ENCODE measurements at regions not wholly inside any gene's neighbourhood (a gene's known extent, or its start where the extent isn't known, plus 50 kb on each side); places are given as distances from the start of the nearest gene placed in this dataset.

DNA sequence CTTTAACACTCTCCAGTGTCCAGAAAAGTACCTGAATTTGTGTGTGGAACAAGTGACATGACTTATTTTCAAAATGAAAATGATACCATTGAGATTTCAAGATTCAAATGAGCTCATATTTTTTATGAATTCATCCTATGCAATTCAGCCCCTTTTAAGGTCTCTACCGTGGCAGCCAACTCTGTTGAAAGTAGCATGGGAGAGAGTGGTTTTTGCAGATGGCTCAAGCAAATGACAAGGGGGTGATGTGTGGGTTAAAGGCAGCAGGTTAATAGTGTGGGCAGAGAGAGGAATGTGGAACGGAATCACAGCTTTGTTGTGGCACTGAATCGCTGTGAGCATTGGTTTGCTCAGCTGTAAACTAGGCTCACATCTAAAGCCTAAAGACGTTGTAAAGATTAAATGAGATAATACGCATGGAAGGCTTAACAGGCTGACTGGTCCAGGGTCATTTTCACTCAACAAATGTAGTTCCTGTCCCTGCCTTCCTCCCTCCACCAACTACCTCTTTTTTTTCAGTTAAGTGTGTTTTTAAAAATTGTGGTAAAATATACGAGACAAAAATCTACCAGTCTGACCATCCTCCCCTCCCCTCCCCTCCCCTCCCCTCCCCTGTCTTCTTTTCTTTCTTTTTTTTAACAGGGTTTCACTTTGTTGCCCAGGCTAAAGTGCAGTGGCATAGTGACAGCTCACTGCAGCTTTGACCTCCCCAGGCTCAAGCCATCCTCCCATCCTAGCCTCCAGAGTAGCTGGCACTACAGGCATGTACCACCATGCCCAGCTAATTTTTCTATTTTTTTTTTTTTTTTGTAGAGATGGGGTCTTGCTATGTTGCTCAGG lies 114.7 kb upstream of the ZNF217 start:
- Mint-ChIP-seq H3K27ac (peak overlapping the region; percentile 97), H3K9me3 (no peaks in the 10 kb centered on the region), H3K4me1 (ENCODE audit: low read depth) (peaks cover 45% of the 10 kb centered on the region), H3K36me3 (ENCODE audit: low read depth) (no peaks in the 10 kb centered on the region), H3K27me3 (ENCODE audit: low read depth) (no peaks in the 10 kb centered on the region), H3K4me3 (ENCODE audit: low read depth) (peak overlapping the region; percentile 64)
- peak; percentile 42 for DNase-seq (ENCODE audit: low spot score)
- intact Hi-C loops (cut with micrococcal nuclease): loop anchor here (1.0 to 5.0 kb wide), 10 partner anchors 22 to 184 kb away; no protein-coding TSS in a partner anchor

DNA sequence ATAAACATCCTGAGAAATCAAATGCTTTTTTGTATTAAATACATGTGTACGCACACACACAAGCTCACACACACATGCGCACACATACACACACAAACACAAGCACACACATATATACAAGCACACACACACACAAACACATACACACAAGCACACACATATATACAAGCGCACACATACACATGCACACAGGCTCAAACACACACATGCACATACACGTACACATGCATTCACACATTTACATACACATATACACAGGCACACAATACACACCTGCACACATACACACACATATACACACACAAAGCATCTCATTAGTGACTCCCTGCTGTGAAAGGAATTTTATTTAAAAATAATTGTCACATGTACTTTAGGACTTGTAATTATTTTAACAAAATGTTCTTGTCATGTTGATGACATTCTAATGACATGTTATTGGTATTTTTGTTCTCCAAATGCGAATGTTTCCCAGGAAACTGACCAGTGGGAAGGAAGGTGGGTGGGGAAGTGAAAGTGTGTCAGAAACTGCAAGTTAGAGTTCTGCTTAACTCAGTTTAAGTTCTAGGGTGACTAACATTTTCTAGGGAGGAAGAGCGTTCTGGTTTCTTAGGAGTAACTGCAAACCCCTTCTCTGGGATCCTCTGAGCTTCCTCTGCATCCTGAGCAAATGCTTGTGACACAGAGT lies 113.9 kb upstream of the ZNF217 start:
- no peak for DNase-seq (ENCODE audit: low spot score)
- no peaks in the 10 kb centered on the region for H3K36me3 Mint-ChIP-seq (ENCODE audit: low read depth)
- no peaks in the 10 kb centered on the region for H3K27me3 Mint-ChIP-seq (ENCODE audit: low read depth)
- H3K27ac Mint-ChIP-seq: peak overlapping the region; percentile 97
- intact Hi-C loops (cut with micrococcal nuclease): loop anchor here (1.0 to 5.0 kb wide), 13 partner anchors 21 to 241 kb away; no protein-coding TSS in a partner anchor
- H3K9me3 Mint-ChIP-seq: no peaks in the 10 kb centered on the region
- H3K4me3 Mint-ChIP-seq (ENCODE audit: low read depth): peak overlapping the region; percentile 64
- H3K4me1 Mint-ChIP-seq (ENCODE audit: low read depth): peaks cover 45% of the 10 kb centered on the region

DNA sequence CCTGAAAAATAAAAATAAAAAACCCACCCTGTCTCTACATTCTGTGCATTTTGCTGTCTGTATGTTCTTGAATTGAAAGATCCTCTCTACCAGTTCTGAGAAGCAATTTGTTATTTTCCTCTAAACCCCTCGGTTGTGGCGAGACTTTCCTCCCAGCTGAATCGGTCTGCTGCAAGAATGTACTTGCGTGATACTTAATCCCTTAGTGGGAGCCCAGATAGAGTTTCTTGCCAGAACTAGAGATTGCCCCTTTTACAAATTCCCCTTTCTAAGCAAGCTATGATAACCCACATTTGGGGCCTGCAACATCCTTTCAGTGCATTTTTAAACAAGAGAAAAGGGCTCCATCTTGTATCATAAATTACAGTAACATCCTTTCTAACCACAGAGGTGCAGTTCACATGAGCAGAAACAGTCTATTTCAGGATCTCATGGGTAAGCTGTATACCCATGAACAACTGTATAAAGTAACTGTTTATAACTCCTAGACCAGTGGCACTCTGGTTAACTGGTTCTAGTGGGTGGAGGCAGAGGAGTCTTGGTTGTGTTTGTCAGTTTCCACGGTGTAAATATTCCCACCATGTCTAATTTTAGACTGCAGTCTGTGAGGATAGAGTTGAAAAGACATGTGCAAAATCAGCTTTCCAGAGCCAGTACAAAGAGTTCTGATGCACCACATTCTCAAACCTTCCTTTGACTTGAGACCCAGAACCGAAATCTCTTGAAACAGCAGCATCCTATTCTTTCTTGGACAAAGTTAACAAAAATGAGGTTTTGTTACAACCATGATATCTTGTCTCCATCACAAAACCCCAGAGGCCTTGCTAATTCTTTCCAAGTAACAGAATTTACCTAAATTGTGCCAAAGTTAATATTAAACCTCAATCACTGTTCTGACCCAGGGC lies 113.1 kb upstream of the ZNF217 start:
- Mint-ChIP-seq H3K4me3 (ENCODE audit: low read depth) (peak overlapping the region; percentile 64), H3K36me3 (ENCODE audit: low read depth) (no peaks in the 10 kb centered on the region), H3K27ac (peak overlapping the region; percentile 97), H3K27me3 (ENCODE audit: low read depth) (no peaks in the 10 kb centered on the region), H3K9me3 (no peaks in the 10 kb centered on the region), H3K4me1 (ENCODE audit: low read depth) (peaks cover 44% of the 10 kb centered on the region)
- intact Hi-C loops (cut with micrococcal nuclease): loop anchor here (1.0 to 5.0 kb wide), 4 partner anchors 50 to 242 kb away; no protein-coding TSS in a partner anchor
- peak; percentile 19 for DNase-seq (ENCODE audit: low spot score)

DNA sequence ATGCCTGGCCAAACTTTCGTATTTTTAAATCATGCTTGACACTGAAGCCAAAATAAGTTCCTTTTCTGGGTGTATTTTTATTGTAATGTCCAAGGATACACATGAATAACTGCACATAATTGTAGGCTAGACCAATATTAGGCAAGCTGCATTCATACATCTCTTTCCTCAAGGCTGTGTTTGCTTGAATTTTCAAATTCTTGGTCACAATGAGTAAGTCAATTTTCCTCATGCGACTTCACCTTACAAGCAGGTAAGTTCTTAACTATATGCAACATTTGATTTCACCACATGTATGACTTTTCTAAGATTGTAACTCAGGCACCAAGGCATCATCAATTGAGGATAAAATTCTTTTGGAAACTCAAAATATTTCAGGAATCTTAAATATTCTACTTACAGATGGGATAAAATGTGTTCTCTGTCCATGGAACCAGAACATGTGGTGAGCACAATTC lies 112.4 kb upstream of the ZNF217 start:
- Mint-ChIP-seq H3K27ac (peak overlapping the region; percentile 97), H3K36me3 (ENCODE audit: low read depth) (no peaks in the 10 kb centered on the region), H3K4me3 (ENCODE audit: low read depth) (peak overlapping the region; percentile 64), H3K9me3 (no peaks in the 10 kb centered on the region), H3K27me3 (ENCODE audit: low read depth) (no peaks in the 10 kb centered on the region), H3K4me1 (ENCODE audit: low read depth) (peaks cover 42% of the 10 kb centered on the region)
- intact Hi-C loops (cut with micrococcal nuclease): loop anchor here (2.0 to 5.0 kb wide), 2 partner anchors 109 to 243 kb away; no protein-coding TSS in a partner anchor
- no peak for DNase-seq (ENCODE audit: low spot score)

DNA sequence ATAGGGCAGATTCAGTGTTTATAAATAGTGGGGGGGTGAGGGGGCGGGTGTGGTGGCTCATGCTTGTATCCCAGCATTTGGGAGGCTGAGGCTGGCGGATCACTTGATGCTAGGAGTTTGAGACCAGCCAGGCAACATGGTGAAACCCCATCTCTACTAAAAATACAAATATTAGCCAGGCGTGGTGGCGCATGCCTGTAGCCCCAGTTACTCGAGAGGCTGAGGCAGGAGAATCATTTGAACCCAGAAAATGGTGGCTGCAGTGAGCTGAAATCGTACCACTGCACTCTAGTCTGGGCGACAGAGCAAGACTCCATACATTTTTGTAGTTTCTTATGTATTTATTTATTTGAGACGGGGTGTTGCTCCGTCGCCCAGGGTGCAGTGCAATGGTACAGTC lies 109.0 kb upstream of the ZNF217 start:
- no peaks in the 10 kb centered on the region for H3K27me3 Mint-ChIP-seq (ENCODE audit: low read depth)
- DNase-seq (ENCODE audit: low spot score): no peak
- peaks cover 34% of the 10 kb centered on the region for H3K4me1 Mint-ChIP-seq (ENCODE audit: low read depth)
- no peaks in the 10 kb centered on the region for H3K9me3 Mint-ChIP-seq
- no peak overlapping the region for H3K4me3 Mint-ChIP-seq (ENCODE audit: low read depth)
- no peaks in the 10 kb centered on the region for H3K36me3 Mint-ChIP-seq (ENCODE audit: low read depth)
- intact Hi-C loops (cut with micrococcal nuclease): no loop called here
- H3K27ac Mint-ChIP-seq: no peak overlapping the region

DNA sequence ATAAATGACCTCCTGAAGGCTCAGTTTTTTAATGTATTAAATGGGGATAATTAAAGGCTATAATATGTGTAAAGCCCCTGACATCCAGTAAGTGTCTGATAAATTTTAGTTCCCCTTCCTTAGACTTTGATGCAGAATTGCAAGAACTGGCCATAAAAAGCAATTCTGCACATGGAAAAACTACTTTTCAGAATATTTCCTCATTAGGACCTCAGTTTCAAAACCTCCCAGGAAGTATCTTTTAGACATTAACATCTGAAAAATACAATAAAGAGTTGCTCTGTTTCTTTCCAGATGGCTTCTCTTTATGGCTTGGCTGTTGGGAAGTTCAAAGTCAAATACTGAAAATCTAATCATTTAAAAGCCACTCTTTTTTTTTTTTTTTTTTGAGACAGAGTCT lies 106.3 kb upstream of the ZNF217 start:
- Mint-ChIP-seq H3K4me1 (ENCODE audit: low read depth) (peaks cover 17% of the 10 kb centered on the region), H3K36me3 (ENCODE audit: low read depth) (no peaks in the 10 kb centered on the region), H3K27me3 (ENCODE audit: low read depth) (no peaks in the 10 kb centered on the region), H3K27ac (no peak overlapping the region), H3K4me3 (ENCODE audit: low read depth) (no peak overlapping the region), H3K9me3 (no peaks in the 10 kb centered on the region)
- intact Hi-C loops (cut with micrococcal nuclease): no loop called here
- no peak for DNase-seq (ENCODE audit: low spot score)

DNA sequence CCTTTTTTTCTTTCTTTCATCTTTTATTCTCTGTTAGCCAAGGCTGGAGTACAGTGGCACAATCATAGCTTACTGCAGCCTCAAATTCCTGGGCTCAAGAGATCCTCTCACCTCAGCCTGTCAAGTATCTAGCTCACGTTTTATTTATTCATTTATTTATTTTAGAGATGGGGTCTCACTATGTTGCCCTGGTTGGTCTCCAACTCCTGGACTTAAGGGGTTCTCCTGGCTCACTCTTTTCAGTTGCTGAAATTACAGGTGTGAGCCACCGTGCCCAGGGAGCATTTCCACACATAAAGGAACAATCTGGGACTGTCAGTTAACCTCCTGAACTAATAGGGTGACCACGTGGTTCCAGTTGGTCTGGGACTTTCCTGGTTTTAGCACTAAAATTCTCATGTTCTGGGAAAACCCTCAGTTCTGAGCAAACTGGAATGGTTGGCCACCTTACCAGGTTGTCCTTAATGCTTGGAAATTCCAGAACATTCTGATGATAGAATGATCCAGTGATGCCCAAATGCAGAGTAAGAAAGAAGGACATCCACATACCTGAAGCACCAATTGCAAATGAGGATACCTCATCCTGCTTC lies 105.5 kb upstream of the ZNF217 start:
- H3K9me3 Mint-ChIP-seq: no peaks in the 10 kb centered on the region
- peak overlapping the region; percentile 19 for H3K27ac Mint-ChIP-seq
- H3K4me1 Mint-ChIP-seq (ENCODE audit: low read depth): peaks cover 17% of the 10 kb centered on the region
- no peaks in the 10 kb centered on the region for H3K27me3 Mint-ChIP-seq (ENCODE audit: low read depth)
- no peak overlapping the region for H3K4me3 Mint-ChIP-seq (ENCODE audit: low read depth)
- H3K36me3 Mint-ChIP-seq (ENCODE audit: low read depth): no peaks in the 10 kb centered on the region
- no peak for DNase-seq (ENCODE audit: low spot score)
- intact Hi-C loops (cut with micrococcal nuclease): no loop called here

DNA sequence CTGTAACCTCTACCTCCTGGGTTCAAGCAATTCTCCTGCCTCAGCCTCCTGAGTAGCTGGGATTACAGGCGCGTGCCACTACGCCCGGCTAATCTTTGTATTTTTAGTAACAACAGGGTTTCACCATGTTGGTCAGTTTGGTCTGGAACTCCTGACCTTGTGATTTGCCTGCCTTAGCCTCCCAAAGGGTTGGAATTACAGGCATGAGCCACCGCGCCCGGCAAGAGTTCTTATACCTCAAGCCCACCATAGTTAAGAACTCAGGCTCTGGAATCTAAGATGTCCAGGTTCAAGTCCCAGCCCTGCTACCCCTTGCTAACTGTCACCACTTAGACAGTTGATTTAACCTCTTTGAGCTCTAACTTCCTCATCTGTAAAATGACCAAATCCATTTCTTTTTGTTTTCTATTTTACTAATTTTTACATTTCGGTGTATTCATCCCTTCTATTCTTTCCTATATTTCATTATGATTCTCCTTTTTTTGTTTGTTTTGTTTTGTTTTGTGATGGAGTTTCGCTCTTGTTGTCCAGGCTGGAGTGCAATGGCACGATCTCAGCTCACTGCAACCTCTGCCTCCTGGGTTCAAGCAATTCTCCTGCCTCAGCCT lies 104.8 kb upstream of the ZNF217 start:
- Mint-ChIP-seq H3K4me1 (ENCODE audit: low read depth) (peaks cover 19% of the 10 kb centered on the region), H3K36me3 (ENCODE audit: low read depth) (no peaks in the 10 kb centered on the region), H3K9me3 (no peaks in the 10 kb centered on the region), H3K4me3 (ENCODE audit: low read depth) (no peak overlapping the region), H3K27ac (no peak overlapping the region), H3K27me3 (ENCODE audit: low read depth) (no peaks in the 10 kb centered on the region)
- DNase-seq (ENCODE audit: low spot score): no peak
- intact Hi-C loops (cut with micrococcal nuclease): no loop called here

DNA sequence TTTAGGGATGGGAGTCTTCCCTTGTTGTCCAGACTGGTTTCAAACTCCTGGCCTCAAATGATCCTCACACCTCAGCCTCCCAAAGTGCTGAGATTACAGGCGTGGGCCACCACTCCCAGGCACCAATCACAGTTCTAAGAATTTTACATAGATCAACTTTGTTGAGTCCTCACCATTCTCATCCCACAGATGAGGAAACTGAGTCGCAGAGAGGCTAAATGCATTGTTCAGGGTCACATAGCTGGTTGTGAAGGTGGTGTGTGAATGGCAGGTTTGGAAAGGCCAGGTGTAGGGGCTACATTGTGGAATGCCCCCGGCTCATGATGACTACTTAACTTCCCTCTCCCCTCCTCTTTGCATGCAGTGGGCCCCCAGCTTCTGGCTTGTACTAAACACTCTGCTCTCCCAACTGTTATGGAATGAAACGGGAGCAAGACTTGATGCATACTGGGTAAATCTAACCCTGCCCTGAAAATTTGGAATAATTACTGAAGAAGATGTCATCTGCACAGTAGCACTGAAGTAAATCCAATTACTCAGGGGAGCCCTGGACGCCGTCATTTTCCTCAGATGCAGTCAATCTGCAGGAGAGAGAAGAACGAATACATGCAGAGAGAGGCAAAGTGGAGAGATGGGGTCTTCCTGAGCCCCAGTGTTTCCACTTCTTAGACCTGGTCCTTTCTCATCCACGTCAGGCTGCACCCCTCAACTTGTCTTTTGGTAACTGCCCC lies 102.3 kb upstream of the ZNF217 start:
- intact Hi-C loops (cut with micrococcal nuclease): no loop called here
- H3K27me3 Mint-ChIP-seq (ENCODE audit: low read depth): no peaks in the 10 kb centered on the region
- no peak overlapping the region for H3K4me3 Mint-ChIP-seq (ENCODE audit: low read depth)
- no peaks in the 10 kb centered on the region for H3K36me3 Mint-ChIP-seq (ENCODE audit: low read depth)
- H3K9me3 Mint-ChIP-seq: no peaks in the 10 kb centered on the region
- peak overlapping the region; percentile 18 for H3K27ac Mint-ChIP-seq
- DNase-seq (ENCODE audit: low spot score): no peak
- peaks cover 36% of the 10 kb centered on the region for H3K4me1 Mint-ChIP-seq (ENCODE audit: low read depth)

DNA sequence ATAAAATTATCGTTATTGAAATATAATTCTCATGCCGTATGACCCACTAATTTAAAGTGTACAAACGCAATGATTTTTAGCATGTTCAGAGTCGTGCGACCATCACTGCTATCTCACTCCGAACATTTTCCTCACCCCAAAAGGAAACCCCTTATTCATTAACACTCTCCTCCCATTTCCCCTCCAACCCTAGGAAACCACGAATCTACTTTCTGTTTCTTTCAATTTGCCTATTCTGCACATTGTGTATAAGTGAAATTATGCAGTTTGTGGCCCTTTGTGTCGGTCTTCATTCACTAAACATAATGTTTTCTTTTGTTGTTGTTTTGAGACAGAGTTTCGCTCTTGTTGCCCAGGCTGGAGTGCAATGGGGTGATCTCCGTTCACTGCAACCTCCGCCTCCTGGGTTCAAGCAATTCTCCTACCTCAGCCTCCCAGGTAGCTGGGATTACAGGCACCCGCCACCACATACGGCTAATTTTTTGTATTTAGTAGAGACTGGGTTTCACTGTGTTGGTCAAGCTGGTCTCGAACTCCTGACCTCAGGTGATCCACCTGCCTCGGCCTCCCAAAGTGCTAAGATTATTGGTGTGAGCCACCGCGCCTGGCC lies 99.7 kb upstream of the ZNF217 start:
- Mint-ChIP-seq H3K36me3 (ENCODE audit: low read depth) (no peaks in the 10 kb centered on the region), H3K27me3 (ENCODE audit: low read depth) (no peaks in the 10 kb centered on the region), H3K27ac (peak overlapping the region; percentile 60), H3K9me3 (no peaks in the 10 kb centered on the region), H3K4me3 (ENCODE audit: low read depth) (peak overlapping the region; percentile 49), H3K4me1 (ENCODE audit: low read depth) (peaks cover 30% of the 10 kb centered on the region)
- no peak for DNase-seq (ENCODE audit: low spot score)
- intact Hi-C loops (cut with micrococcal nuclease): no loop called here

DNA sequence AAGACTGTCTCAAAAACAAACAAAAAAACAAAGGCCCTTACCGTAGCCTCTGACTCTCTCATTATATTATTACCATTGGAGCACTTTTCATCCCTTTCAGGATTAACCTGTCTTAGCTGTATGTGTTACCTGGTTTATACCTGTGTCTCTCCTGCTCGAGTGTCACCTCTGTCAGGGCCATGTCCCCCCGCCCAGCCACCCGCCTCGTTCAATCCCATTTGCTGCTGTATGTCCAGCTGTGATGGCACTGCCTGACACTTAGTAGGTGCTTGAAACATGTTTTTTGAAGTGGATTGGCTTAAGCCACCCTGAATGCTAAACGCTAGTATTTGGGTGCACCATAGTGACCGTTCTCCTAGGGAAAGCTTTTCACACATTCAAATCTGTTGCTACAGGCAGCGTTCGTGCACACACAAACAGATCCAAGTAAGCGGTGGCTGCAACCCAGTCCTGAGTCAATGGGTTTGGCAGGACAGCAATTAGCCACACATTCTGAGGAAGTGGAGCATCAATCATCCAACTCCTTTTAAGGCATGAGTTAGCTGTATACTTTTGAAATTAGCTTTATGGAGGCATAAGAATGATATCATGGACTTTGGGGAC lies 98.9 kb upstream of the ZNF217 start:
- peaks cover 35% of the 10 kb centered on the region for H3K4me1 Mint-ChIP-seq (ENCODE audit: low read depth)
- no peaks in the 10 kb centered on the region for H3K27me3 Mint-ChIP-seq (ENCODE audit: low read depth)
- peak overlapping the region; percentile 44 for H3K27ac Mint-ChIP-seq
- DNase-seq (ENCODE audit: low spot score): no peak
- H3K36me3 Mint-ChIP-seq (ENCODE audit: low read depth): no peaks in the 10 kb centered on the region
- H3K4me3 Mint-ChIP-seq (ENCODE audit: low read depth): no peak overlapping the region
- intact Hi-C loops (cut with micrococcal nuclease): no loop called here
- H3K9me3 Mint-ChIP-seq: no peaks in the 10 kb centered on the region
